PFSK-1 (cell line): ENCODE measurements at regions not wholly inside any gene's neighbourhood (a gene's known extent, or its start where the extent isn't known, plus 50 kb on each side); places are given as distances from the start of the nearest gene placed in this dataset.

Experiments used
- FOXP2 ChIP-seq: optimal IDR thresholded peaks from 2 replicates; pipeline ENCODE3; 2011; ENCODE audit warnings: borderline replicate concordance, control low read depth, inconsistent platforms; ENCODE audit not compliant: insufficient read depth; ENCODE audit errors: extremely low read length, extremely low read depth
- POLR2AphosphoS5 ChIP-seq: IDR thresholded peaks from 2 replicates; pipeline ENCODE4 v1.6.1; 2012; ENCODE audit warnings: low read depth, mild to moderate bottlenecking, control low read depth, low read length, moderate library complexity
- SIN3A ChIP-seq: IDR thresholded peaks from 2 replicates; pipeline ENCODE4 v1.6.1; 2012; ENCODE audit warnings: mild to moderate bottlenecking, low read length, moderate library complexity, borderline replicate concordance; ENCODE audit not compliant: insufficient read depth
- TAF1 ChIP-seq: IDR thresholded peaks from 2 replicates; pipeline ENCODE4 v1.6.1; 2012; ENCODE audit warnings: low read length, control low read depth, borderline replicate concordance; ENCODE audit not compliant: insufficient read depth
- TF ChIP-seq, protein P1 (sequence below), 2 experiments: IDR thresholded peaks; 2 replicates each; pipeline versions ENCODE4 v1.6.1 to v1.8.0; 2011 to 2012; ENCODE audit warnings: low read depth in 2 of 2, low read length in 2 of 2, control low read depth in 1 of 2, inconsistent platforms in 1 of 2, mild to moderate bottlenecking in 1 of 2, moderate library complexity in 1 of 2; ENCODE audit not compliant: insufficient read depth in 1 of 2

DNA sequence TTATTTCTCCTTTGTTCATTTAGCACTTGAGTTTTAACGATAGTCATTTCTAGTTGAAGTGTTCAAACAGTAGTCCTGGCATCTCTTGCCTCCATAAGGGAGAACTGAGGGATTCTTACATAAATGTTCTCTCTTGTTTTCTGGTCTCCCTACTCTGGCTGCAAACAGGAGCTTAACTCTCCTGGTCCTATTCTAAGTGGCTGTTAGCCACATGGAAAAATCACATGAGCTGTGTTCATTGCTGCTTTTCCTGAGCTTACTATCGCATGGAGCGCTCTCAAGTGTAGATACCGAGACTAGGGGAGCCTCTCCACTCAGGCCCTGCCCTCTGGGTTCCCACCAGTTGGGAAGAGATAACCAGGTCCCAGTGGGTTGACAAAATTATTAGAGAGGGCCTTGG is 403.1 kb upstream of the TPM1 start:
- TF ChIP-seq TAF1 (no peak), POLR2AphosphoS5 (no peak), FOXP2 (no peak), SIN3A (no peak)
- TF ChIP-seq, protein P1, sequence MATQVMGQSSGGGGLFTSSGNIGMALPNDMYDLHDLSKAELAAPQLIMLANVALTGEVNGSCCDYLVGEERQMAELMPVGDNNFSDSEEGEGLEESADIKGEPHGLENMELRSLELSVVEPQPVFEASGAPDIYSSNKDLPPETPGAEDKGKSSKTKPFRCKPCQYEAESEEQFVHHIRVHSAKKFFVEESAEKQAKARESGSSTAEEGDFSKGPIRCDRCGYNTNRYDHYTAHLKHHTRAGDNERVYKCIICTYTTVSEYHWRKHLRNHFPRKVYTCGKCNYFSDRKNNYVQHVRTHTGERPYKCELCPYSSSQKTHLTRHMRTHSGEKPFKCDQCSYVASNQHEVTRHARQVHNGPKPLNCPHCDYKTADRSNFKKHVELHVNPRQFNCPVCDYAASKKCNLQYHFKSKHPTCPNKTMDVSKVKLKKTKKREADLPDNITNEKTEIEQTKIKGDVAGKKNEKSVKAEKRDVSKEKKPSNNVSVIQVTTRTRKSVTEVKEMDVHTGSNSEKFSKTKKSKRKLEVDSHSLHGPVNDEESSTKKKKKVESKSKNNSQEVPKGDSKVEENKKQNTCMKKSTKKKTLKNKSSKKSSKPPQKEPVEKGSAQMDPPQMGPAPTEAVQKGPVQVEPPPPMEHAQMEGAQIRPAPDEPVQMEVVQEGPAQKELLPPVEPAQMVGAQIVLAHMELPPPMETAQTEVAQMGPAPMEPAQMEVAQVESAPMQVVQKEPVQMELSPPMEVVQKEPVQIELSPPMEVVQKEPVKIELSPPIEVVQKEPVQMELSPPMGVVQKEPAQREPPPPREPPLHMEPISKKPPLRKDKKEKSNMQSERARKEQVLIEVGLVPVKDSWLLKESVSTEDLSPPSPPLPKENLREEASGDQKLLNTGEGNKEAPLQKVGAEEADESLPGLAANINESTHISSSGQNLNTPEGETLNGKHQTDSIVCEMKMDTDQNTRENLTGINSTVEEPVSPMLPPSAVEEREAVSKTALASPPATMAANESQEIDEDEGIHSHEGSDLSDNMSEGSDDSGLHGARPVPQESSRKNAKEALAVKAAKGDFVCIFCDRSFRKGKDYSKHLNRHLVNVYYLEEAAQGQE (IDR thresholded peaks at IDR 0.05; ENCODE audit: insufficient read depth in 1 of 2, low read depth in 2 of 2, low read length in 2 of 2): no peak

DNA sequence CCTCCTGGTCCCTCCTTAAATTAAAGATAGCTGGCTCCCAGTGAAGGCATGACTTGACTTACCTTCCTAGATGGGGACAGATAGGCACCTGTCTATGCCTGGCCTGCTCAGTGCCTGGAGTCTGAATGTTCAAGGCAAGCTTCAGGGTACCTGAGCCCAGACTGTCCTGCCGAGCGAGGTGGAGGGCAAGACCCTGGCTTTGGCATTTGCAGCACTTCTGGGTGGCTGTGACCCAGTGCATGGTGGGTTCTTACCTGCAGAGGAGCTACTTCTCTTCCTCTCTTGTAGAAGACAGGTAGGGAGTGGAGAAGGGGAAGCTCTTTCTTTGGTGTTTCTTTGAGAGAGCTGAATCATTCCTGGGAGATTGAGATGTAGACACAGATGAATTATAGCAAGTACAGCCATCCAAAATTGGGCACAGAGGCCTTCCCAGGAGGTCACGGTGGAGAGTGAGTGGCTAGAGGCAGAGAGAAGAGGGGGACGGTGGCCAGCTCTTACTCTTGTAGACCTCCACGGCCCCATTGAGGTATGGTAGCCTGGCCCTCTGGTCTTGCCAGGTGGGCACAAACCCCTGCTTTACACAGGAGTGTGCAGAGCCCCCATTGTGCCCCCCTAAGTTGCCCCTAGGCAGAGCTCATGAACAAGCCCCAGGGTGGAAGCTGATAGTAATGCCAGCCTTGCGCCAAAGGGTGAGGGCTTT is 402.5 kb upstream of the TPM1 start:
- TF ChIP-seq POLR2AphosphoS5 (no peak), SIN3A (no peak), FOXP2 (no peak), TAF1 (no peak)
- TF ChIP-seq, protein P1 (IDR thresholded peaks at IDR 0.05; ENCODE audit: insufficient read depth in 1 of 2, low read depth in 2 of 2, low read length in 2 of 2): no peak

DNA sequence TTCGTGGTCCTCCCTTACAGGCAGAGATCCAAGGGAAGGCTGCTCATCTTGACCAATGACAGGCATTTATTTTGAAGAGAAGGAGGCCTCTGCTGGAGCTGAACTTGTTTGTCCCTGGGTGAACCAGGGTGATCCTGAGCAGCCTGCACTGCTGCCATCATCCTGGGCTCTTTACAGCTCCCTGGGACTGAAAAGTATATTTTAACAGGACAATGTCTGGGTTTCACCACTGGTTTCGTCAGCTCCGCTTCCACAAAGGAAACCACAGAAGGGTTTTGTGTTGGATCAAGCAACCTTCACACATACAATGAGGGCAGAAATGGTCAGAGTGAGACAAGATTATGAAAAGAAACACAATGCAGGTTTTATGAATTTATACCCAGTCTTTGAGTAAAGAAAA is 400.7 kb upstream of the TPM1 start:
- TF ChIP-seq TAF1: no peak
- no peak for TF ChIP-seq FOXP2
- TF ChIP-seq POLR2AphosphoS5: no peak

DNA sequence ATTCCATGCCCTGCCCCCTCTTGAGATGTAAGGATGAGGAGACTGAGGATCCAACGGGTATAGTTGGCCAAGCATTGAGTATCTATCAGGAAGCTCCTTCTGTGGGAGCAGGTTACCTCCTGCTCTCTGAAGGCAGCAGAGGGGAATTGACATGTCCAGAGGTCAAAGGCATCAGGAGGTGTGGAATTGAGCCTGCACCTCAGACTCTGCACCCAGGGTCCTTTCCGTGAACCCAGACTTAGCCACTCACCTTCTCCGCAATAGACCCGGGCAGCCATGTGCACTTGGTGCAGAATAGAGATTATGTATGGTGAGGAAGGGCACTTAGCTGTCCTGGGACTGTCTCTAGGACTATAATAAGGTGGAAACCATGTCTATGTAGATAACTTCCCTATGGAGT is 399.0 kb upstream of the TPM1 start:
- TF ChIP-seq SIN3A (no peak), POLR2AphosphoS5 (no peak), TAF1 (no peak), FOXP2 (no peak)
- TF ChIP-seq, protein P1 (IDR thresholded peaks at IDR 0.05; ENCODE audit: insufficient read depth in 1 of 2, low read depth in 2 of 2, low read length in 2 of 2): no peak

DNA sequence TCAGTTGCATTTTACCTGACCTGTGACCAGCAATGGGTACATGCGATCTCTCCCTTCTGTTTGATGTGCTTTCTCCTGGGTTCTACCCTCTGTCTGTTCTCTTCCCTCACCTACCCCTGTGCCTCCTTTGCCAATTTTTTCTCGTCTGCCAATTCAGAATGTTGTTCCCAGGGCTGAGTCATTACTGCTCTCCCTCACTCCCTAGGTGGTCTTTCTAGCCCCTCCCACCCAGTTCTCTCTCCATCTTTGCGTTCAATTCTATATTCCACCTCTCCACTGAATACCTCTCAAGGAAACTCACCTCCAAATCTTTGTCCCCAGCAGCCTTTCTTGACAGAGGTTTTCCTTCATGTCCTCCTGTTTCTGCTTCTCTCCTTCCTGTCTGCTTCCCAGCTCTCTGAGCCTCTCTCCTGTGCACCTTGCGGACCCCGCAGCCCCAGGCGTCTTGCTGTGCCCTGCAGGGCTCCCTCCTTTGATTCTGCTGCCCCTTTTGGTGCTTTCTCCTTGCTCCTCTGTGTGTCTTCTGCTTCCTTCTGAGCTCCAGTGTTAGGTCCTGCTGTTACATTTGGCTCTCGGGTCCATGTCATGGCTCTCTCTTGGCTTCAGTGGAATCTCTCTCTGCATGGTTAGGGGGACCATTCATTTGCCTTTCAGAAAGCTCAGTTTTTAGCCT is 398.2 kb upstream of the TPM1 start:
- TF ChIP-seq FOXP2 (no peak), TAF1 (no peak), POLR2AphosphoS5 (no peak), SIN3A (no peak)
- TF ChIP-seq, protein P1 (IDR thresholded peaks at IDR 0.05; ENCODE audit: insufficient read depth in 1 of 2, low read depth in 2 of 2, low read length in 2 of 2): no peak
